Mesenchymal stem cell (in vitro differentiated cells and primary cell): ENCODE measurements at regions not wholly inside any gene's neighbourhood (a gene's known extent, or its start where the extent isn't known, plus 50 kb on each side); places are given as distances from the start of the nearest gene placed in this dataset.

ENCODE experiments used
- DNase-seq: peaks from one replicate; pipeline ENCODE4 v3.0.0-alpha.2; 2013
- H2AFZ ChIP-seq: one replicate; pipeline ENCODE4 v1.6.1; 2013; ENCODE audit warnings: low read depth, mild to moderate bottlenecking, control low read depth, inconsistent platforms, low read length, moderate library complexity
- H2AK5ac ChIP-seq: 2 replicates; pipeline ENCODE4 v1.6.1; 2013; ENCODE audit warnings: low read length, moderate library complexity, mild to moderate bottlenecking, inconsistent platforms; ENCODE audit not compliant: severe bottlenecking
- H2BK120ac ChIP-seq: one replicate; pipeline ENCODE4 v1.6.1; 2013; ENCODE audit warnings: low read depth, mild to moderate bottlenecking, inconsistent platforms, low read length, moderate library complexity
- H2BK12ac ChIP-seq, 2 experiments: one replicate each; pipeline ENCODE4 v1.6.1; 2013; ENCODE audit warnings: inconsistent platforms in 2 of 2, low read length in 2 of 2, mild to moderate bottlenecking in 2 of 2, moderate library complexity in 2 of 2, control low read depth in 1 of 2
- H2BK15ac ChIP-seq: one replicate; pipeline ENCODE4 v1.6.1; 2013; ENCODE audit warnings: mild to moderate bottlenecking, low read depth, inconsistent platforms; ENCODE audit not compliant: poor library complexity, severe bottlenecking
- H2BK5ac ChIP-seq: 2 replicates; pipeline ENCODE4 v1.6.1; 2013; ENCODE audit warnings: low read depth, mild to moderate bottlenecking, low read length, control low read depth, inconsistent platforms; ENCODE audit not compliant: poor library complexity, severe bottlenecking
- H3K14ac ChIP-seq, 2 experiments: one replicate each; pipeline ENCODE4 v1.6.1; 2013; ENCODE audit warnings: inconsistent platforms in 2 of 2, low read length in 2 of 2, control low read depth in 1 of 2, mild to moderate bottlenecking in 1 of 2, moderate library complexity in 1 of 2
- H3K18ac ChIP-seq, 2 experiments: one replicate each; pipeline ENCODE4 v1.6.1; 2013; ENCODE audit warnings: inconsistent platforms in 2 of 2, low read length in 2 of 2, control low read depth in 1 of 2, low read depth in 1 of 2, mild to moderate bottlenecking in 1 of 2
- H3K23ac ChIP-seq, 2 experiments: one replicate each; pipeline ENCODE4 v1.6.1; 2013; ENCODE audit warnings: inconsistent platforms in 2 of 2, low read length in 2 of 2, mild to moderate bottlenecking in 2 of 2, moderate library complexity in 2 of 2, control low read depth in 1 of 2
- H3K27ac ChIP-seq: 2 replicates; pipeline ENCODE4 v1.5.1; 2013; ENCODE audit warnings: mild to moderate bottlenecking, moderate library complexity, low read length, control low read depth, inconsistent platforms; ENCODE audit not compliant: poor library complexity, severe bottlenecking
- H3K27me3 ChIP-seq, 2 experiments: 2 replicates each; pipeline versions ENCODE4 v1.6.1 to v1.7.0; 2013; ENCODE audit warnings: low read length in 2 of 2, mild to moderate bottlenecking in 2 of 2, moderate library complexity in 2 of 2, control low read depth in 1 of 2, inconsistent platforms in 1 of 2; ENCODE audit not compliant: control insufficient read depth in 1 of 2, insufficient read depth in 1 of 2
- H3K36me3 ChIP-seq, 2 experiments: 2 replicates each; pipeline versions ENCODE4 v1.6.1 to v1.7.0; 2013; ENCODE audit warnings: low read length in 2 of 2, control low read depth in 1 of 2, inconsistent platforms in 1 of 2, low read depth in 1 of 2, mild to moderate bottlenecking in 1 of 2; ENCODE audit not compliant: insufficient read depth in 2 of 2, control insufficient read depth in 1 of 2
- H3K4ac ChIP-seq, 2 experiments: one replicate each; pipeline ENCODE4 v1.6.1; 2013; ENCODE audit warnings: inconsistent platforms in 2 of 2, low read length in 2 of 2, mild to moderate bottlenecking in 2 of 2, moderate library complexity in 2 of 2, control low read depth in 1 of 2, low read depth in 1 of 2
- H3K4me1 ChIP-seq: 2 replicates; pipeline ENCODE4 v1.6.1; 2013; ENCODE audit warnings: low read depth, low read length, control low read depth; ENCODE audit not compliant: control insufficient read depth, insufficient read depth
- H3K4me2 ChIP-seq: 2 replicates; pipeline ENCODE4 v1.6.1; 2013; ENCODE audit warnings: low read length, mild to moderate bottlenecking, inconsistent platforms; ENCODE audit not compliant: poor library complexity, severe bottlenecking
- H3K4me3 ChIP-seq, 2 experiments: 2 replicates each; pipeline versions ENCODE4 v1.5.1 to v1.7.0; 2013; ENCODE audit warnings: low read length in 2 of 2, mild to moderate bottlenecking in 2 of 2, control low read depth in 1 of 2, low read depth in 1 of 2; ENCODE audit not compliant: insufficient read depth in 1 of 2
- H3K79me1 ChIP-seq: replicated peaks from 2 replicates; pipeline ENCODE4 v1.6.1; 2013; ENCODE audit warnings: mild to moderate bottlenecking, control low read depth, low read length, inconsistent platforms; ENCODE audit not compliant: poor library complexity, severe bottlenecking
- H3K9ac ChIP-seq: 2 replicates; pipeline ENCODE4 v1.7.0; 2013; ENCODE audit warnings: mild to moderate bottlenecking, low read length, moderate library complexity
- H3K9me3 ChIP-seq: 2 replicates; pipeline ENCODE4 v1.7.0; 2013; ENCODE audit warnings: mild to moderate bottlenecking, low read length; ENCODE audit not compliant: control insufficient read depth
- H4K8ac ChIP-seq: one replicate; pipeline ENCODE4 v1.6.1; 2013; ENCODE audit warnings: inconsistent platforms, mild to moderate bottlenecking, low read length, moderate library complexity
- H4K91ac ChIP-seq: one replicate; pipeline ENCODE4 v1.6.1; 2013; ENCODE audit warnings: mild to moderate bottlenecking, low read length, inconsistent platforms
- WGBS: methylation state at CpG from one replicate; pipeline ENCODE4 v1.1.7; 2013; ENCODE audit warnings: mixed read lengths; 5-methylcytosine and 5-hydroxymethylcytosine counted together

- Histone ChIP-seq H3K4me1 (no peaks in the 10 kb centered on the region), H3K9ac (no peak overlapping the region), H2BK12ac (no peak overlapping the region), H2AFZ (no peak overlapping the region), H2BK5ac (no peak overlapping the region), H4K91ac (no peak overlapping the region), H3K79me1 (no peaks in the 10 kb centered on the region), H3K36me3 (no peaks in the 10 kb centered on the region), H3K18ac (no peak overlapping the region), H3K4ac (no peak overlapping the region), H3K4me3 (no peak overlapping the region), H3K27ac (no peak overlapping the region), H3K23ac (no peak overlapping the region), H3K4me2 (no peak overlapping the region), H4K8ac (no peak overlapping the region), H3K9me3 (no peaks in the 10 kb centered on the region), H2BK15ac (no peak overlapping the region), H3K14ac (no peak overlapping the region), H3K27me3 (no peaks in the 10 kb centered on the region), H2BK120ac (no peak overlapping the region), H2AK5ac (no peak overlapping the region)
- no peak for DNase-seq
Observed at GRCh38 chr4:162849937-162850336, 316.8 kb downstream of the NAF1 start.

- Histone ChIP-seq H3K14ac (no peak overlapping the region), H3K4me3 (no peak overlapping the region), H3K4me1 (no peaks in the 10 kb centered on the region), H3K23ac (no peak overlapping the region), H2BK12ac (no peak overlapping the region), H3K27ac (no peak overlapping the region), H3K4ac (no peak overlapping the region), H3K36me3 (no peaks in the 10 kb centered on the region), H2BK15ac (no peak overlapping the region), H2AK5ac (no peak overlapping the region), H3K9me3 (no peaks in the 10 kb centered on the region), H4K8ac (no peak overlapping the region), H3K79me1 (no peaks in the 10 kb centered on the region), H3K4me2 (no peak overlapping the region), H3K18ac (no peak overlapping the region), H2BK120ac (no peak overlapping the region), H2AFZ (no peak overlapping the region), H3K9ac (no peak overlapping the region), H4K91ac (no peak overlapping the region), H2BK5ac (no peak overlapping the region), H3K27me3 (no peaks in the 10 kb centered on the region)
- no peak for DNase-seq
- no CpG with 5 or more reads among the region's 1 CpG for WGBS
Observed at GRCh38 chr4:162847945-162848549, 318.6 kb downstream of the NAF1 start.

- no peak overlapping the region for H2BK120ac ChIP-seq
- no peak overlapping the region for H3K23ac ChIP-seq
- no peaks in the 10 kb centered on the region for H3K4me1 ChIP-seq
- no peak overlapping the region for H3K14ac ChIP-seq
- WGBS = 23% methylated on average over 1 of the region's 1 CpG
- no peak overlapping the region for H3K4me3 ChIP-seq
- H3K79me1 ChIP-seq = no peaks in the 10 kb centered on the region
- no peak overlapping the region for H3K27ac ChIP-seq
- H3K9ac ChIP-seq = no peak overlapping the region
- H3K27me3 ChIP-seq = no peaks in the 10 kb centered on the region
- H3K9me3 ChIP-seq = peaks cover 8% of the 10 kb centered on the region
- H4K91ac ChIP-seq = no peak overlapping the region
- no peak overlapping the region for H3K18ac ChIP-seq
- H3K4ac ChIP-seq = no peak overlapping the region
- H3K36me3 ChIP-seq = no peaks in the 10 kb centered on the region
- H4K8ac ChIP-seq = no peak overlapping the region
- H2BK5ac ChIP-seq = no peak overlapping the region
- H2AFZ ChIP-seq = no peak overlapping the region
- no peak overlapping the region for H2BK15ac ChIP-seq
- H3K4me2 ChIP-seq = no peak overlapping the region
- no peak overlapping the region for H2BK12ac ChIP-seq
- H2AK5ac ChIP-seq = no peak overlapping the region
- no peak for DNase-seq
Observed at GRCh38 chr4:162841753-162842152, 324.9 kb downstream of the NAF1 start.

GRCh38 chr4:162839814-162840213 lies 326.9 kb downstream of the NAF1 start:
- no peak overlapping the region for H3K18ac ChIP-seq
- H3K79me1 ChIP-seq = no peaks in the 10 kb centered on the region
- no peak overlapping the region for H2AFZ ChIP-seq
- H2AK5ac ChIP-seq = no peak overlapping the region
- no peak for DNase-seq
- peaks cover 15% of the 10 kb centered on the region for H3K9me3 ChIP-seq
- no peak overlapping the region for H3K4me2 ChIP-seq
- no peak overlapping the region for H3K14ac ChIP-seq
- no peak overlapping the region for H2BK12ac ChIP-seq
- 74% methylated on average over 4 of the region's 4 CpGs for WGBS
- H3K4ac ChIP-seq = no peak overlapping the region
- H3K4me3 ChIP-seq = no peak overlapping the region
- H3K27ac ChIP-seq = no peak overlapping the region
- no peaks in the 10 kb centered on the region for H3K36me3 ChIP-seq
- no peak overlapping the region for H2BK120ac ChIP-seq
- no peaks in the 10 kb centered on the region for H3K4me1 ChIP-seq
- no peak overlapping the region for H2BK15ac ChIP-seq
- H4K8ac ChIP-seq = no peak overlapping the region
- H3K23ac ChIP-seq = no peak overlapping the region
- no peak overlapping the region for H3K9ac ChIP-seq
- no peaks in the 10 kb centered on the region for H3K27me3 ChIP-seq
- H2BK5ac ChIP-seq = no peak overlapping the region
- no peak overlapping the region for H4K91ac ChIP-seq
